ENCODE measurements at regions not wholly inside any gene's neighbourhood (a gene's known extent, or its start where the extent isn't known, plus 50 kb on each side); places are given as distances from the start of the nearest gene placed in this dataset.

DNA sequence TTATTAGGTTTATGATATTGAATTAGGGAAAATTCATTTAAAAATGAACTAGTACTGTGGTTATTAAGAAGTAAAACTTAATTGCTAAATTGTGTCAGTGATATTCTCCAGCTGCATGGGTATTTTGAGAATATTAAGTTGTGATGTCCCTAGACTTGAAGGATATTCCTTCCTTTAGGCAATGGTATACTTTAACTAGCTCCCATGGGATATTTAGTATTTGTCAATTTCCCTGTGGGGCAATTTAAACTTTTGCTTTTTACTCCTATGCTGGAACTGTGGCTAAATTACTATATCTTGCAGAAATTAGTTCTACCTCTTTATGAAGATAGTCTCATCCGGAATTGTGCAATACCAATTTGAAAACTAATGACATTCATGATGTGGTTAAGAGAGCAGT is 151.6 kb upstream of the CSNK1A1L start:
- H3K27me3 ChIP-seq (ENCODE audit: insufficient read depth) = no peaks in the 10 kb centered on the region
- H3K4me3 ChIP-seq = no peak overlapping the region
- no peaks in the 10 kb centered on the region for H4K20me1 ChIP-seq (replicated peaks; ENCODE audit: insufficient read depth)
- no peak for DNase-seq (ENCODE audit: low spot score)
- 0 out of 2 replicates have a peak, but pooled peaks cover under 1% of the 10 kb centered on the region for H3K9me2 ChIP-seq (ENCODE audit: insufficient read depth)
- Mint-ChIP-seq H3K9me3 (peaks cover 26% of the 10 kb centered on the region), H3K36me3 (ENCODE audit: low read depth) (peaks cover 20% of the 10 kb centered on the region; the same call in 2 of the 3 replicates), H3K4me1 (no peaks in the 10 kb centered on the region), H3K27me3 (ENCODE audit: insufficient read depth, low read depth, poor library complexity) (no peaks in the 10 kb centered on the region), H3K27ac (no peak overlapping the region), H3K4me3 (no peak overlapping the region)
- H3K4me1 ChIP-seq (ENCODE audit: insufficient read depth) = no peaks in the 10 kb centered on the region
- H3K27ac ChIP-seq (ENCODE audit: low read depth) = no peak overlapping the region
- no peaks in the 10 kb centered on the region for H3K36me3 ChIP-seq (ENCODE audit: insufficient read depth)
- ATAC-seq = no peak
- H3K79me2 ChIP-seq (replicated peaks; ENCODE audit: insufficient read depth) = no peaks in the 10 kb centered on the region
- TF ChIP-seq EZH2 (IDR thresholded peaks at IDR 0.05; ENCODE audit: low read depth, unreplicated experiment) (no peak), EZH2phosphoT487 (IDR thresholded peaks at IDR 0.05; ENCODE audit: unreplicated experiment) (no peak), STAT1 (IDR thresholded peaks at IDR 0.05; ENCODE audit: unreplicated experiment) (no peak), ZNF331 (CRISPR knock-in tag; IDR thresholded peaks at IDR 0.05; ENCODE audit: low read depth) (no peak), ZNF114 (CRISPR knock-in tag; IDR thresholded peaks at IDR 0.05) (no peak)
- TF ChIP-seq, protein P1, sequence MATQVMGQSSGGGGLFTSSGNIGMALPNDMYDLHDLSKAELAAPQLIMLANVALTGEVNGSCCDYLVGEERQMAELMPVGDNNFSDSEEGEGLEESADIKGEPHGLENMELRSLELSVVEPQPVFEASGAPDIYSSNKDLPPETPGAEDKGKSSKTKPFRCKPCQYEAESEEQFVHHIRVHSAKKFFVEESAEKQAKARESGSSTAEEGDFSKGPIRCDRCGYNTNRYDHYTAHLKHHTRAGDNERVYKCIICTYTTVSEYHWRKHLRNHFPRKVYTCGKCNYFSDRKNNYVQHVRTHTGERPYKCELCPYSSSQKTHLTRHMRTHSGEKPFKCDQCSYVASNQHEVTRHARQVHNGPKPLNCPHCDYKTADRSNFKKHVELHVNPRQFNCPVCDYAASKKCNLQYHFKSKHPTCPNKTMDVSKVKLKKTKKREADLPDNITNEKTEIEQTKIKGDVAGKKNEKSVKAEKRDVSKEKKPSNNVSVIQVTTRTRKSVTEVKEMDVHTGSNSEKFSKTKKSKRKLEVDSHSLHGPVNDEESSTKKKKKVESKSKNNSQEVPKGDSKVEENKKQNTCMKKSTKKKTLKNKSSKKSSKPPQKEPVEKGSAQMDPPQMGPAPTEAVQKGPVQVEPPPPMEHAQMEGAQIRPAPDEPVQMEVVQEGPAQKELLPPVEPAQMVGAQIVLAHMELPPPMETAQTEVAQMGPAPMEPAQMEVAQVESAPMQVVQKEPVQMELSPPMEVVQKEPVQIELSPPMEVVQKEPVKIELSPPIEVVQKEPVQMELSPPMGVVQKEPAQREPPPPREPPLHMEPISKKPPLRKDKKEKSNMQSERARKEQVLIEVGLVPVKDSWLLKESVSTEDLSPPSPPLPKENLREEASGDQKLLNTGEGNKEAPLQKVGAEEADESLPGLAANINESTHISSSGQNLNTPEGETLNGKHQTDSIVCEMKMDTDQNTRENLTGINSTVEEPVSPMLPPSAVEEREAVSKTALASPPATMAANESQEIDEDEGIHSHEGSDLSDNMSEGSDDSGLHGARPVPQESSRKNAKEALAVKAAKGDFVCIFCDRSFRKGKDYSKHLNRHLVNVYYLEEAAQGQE (IDR thresholded peaks at IDR 0.05; ENCODE audit: unreplicated experiment) = no peak
- no peak overlapping the region for H3K4me2 ChIP-seq
- H2AFZ ChIP-seq = no peak overlapping the region
- H3F3A ChIP-seq (replicated peaks; ENCODE audit: low read depth) = no peaks in the 10 kb centered on the region

- no peaks in the 10 kb centered on the region for H3K27me3 Mint-ChIP-seq (ENCODE audit: insufficient read depth, low read depth, poor library complexity)
- no peaks in the 10 kb centered on the region for H3K79me2 ChIP-seq (replicated peaks; ENCODE audit: insufficient read depth)
- H3K9me3 Mint-ChIP-seq = peaks cover 12% of the 10 kb centered on the region
- peak overlapping the region; percentile 45; the same call in 1 of the 2 replicates for H2AFZ ChIP-seq
- H3K36me3 ChIP-seq (ENCODE audit: insufficient read depth) = no peaks in the 10 kb centered on the region
- H3K27ac ChIP-seq (ENCODE audit: low read depth) = no peak overlapping the region
- no peak for DNase-seq (ENCODE audit: low spot score)
- H3K4me1 ChIP-seq (ENCODE audit: insufficient read depth) = no peaks in the 10 kb centered on the region
- no peaks in the 10 kb centered on the region for H4K20me1 ChIP-seq (replicated peaks; ENCODE audit: insufficient read depth)
- H3F3A ChIP-seq (replicated peaks; ENCODE audit: low read depth) = no peaks in the 10 kb centered on the region
- H3K4me3 Mint-ChIP-seq = no peak overlapping the region
- H3K4me3 ChIP-seq = no peak overlapping the region
- H3K27me3 ChIP-seq (ENCODE audit: insufficient read depth) = no peaks in the 10 kb centered on the region
- H3K4me2 ChIP-seq = no peak overlapping the region
- ATAC-seq = no peak
- H3K36me3 Mint-ChIP-seq (ENCODE audit: low read depth) = peaks cover 3% of the 10 kb centered on the region; the same call in 1 of the 3 replicates
- H3K9me2 ChIP-seq (ENCODE audit: insufficient read depth) = peaks cover 12% of the 10 kb centered on the region; the same call in 1 of the 2 replicates
- no peaks in the 10 kb centered on the region for H3K4me1 Mint-ChIP-seq
- H3K27ac Mint-ChIP-seq = peak overlapping the region; percentile 41; the same call in 1 of the 2 replicates
- TF ChIP-seq JUNB (IDR thresholded peaks at IDR 0.05; ENCODE audit: unreplicated experiment) (no peak), EZH2phosphoT487 (IDR thresholded peaks at IDR 0.05; ENCODE audit: unreplicated experiment) (no peak), ZNF114 (CRISPR knock-in tag; IDR thresholded peaks at IDR 0.05) (no peak), ETS1 (IDR thresholded peaks at IDR 0.05) (no peak), POLR2AphosphoS5 (IDR thresholded peaks at IDR 0.05; ENCODE audit: low read depth) (no peak), ZNF331 (CRISPR knock-in tag; IDR thresholded peaks at IDR 0.05; ENCODE audit: low read depth) (no peak), EZH2 (IDR thresholded peaks at IDR 0.05; ENCODE audit: low read depth, unreplicated experiment) (no peak)
- TF ChIP-seq, protein P2, sequence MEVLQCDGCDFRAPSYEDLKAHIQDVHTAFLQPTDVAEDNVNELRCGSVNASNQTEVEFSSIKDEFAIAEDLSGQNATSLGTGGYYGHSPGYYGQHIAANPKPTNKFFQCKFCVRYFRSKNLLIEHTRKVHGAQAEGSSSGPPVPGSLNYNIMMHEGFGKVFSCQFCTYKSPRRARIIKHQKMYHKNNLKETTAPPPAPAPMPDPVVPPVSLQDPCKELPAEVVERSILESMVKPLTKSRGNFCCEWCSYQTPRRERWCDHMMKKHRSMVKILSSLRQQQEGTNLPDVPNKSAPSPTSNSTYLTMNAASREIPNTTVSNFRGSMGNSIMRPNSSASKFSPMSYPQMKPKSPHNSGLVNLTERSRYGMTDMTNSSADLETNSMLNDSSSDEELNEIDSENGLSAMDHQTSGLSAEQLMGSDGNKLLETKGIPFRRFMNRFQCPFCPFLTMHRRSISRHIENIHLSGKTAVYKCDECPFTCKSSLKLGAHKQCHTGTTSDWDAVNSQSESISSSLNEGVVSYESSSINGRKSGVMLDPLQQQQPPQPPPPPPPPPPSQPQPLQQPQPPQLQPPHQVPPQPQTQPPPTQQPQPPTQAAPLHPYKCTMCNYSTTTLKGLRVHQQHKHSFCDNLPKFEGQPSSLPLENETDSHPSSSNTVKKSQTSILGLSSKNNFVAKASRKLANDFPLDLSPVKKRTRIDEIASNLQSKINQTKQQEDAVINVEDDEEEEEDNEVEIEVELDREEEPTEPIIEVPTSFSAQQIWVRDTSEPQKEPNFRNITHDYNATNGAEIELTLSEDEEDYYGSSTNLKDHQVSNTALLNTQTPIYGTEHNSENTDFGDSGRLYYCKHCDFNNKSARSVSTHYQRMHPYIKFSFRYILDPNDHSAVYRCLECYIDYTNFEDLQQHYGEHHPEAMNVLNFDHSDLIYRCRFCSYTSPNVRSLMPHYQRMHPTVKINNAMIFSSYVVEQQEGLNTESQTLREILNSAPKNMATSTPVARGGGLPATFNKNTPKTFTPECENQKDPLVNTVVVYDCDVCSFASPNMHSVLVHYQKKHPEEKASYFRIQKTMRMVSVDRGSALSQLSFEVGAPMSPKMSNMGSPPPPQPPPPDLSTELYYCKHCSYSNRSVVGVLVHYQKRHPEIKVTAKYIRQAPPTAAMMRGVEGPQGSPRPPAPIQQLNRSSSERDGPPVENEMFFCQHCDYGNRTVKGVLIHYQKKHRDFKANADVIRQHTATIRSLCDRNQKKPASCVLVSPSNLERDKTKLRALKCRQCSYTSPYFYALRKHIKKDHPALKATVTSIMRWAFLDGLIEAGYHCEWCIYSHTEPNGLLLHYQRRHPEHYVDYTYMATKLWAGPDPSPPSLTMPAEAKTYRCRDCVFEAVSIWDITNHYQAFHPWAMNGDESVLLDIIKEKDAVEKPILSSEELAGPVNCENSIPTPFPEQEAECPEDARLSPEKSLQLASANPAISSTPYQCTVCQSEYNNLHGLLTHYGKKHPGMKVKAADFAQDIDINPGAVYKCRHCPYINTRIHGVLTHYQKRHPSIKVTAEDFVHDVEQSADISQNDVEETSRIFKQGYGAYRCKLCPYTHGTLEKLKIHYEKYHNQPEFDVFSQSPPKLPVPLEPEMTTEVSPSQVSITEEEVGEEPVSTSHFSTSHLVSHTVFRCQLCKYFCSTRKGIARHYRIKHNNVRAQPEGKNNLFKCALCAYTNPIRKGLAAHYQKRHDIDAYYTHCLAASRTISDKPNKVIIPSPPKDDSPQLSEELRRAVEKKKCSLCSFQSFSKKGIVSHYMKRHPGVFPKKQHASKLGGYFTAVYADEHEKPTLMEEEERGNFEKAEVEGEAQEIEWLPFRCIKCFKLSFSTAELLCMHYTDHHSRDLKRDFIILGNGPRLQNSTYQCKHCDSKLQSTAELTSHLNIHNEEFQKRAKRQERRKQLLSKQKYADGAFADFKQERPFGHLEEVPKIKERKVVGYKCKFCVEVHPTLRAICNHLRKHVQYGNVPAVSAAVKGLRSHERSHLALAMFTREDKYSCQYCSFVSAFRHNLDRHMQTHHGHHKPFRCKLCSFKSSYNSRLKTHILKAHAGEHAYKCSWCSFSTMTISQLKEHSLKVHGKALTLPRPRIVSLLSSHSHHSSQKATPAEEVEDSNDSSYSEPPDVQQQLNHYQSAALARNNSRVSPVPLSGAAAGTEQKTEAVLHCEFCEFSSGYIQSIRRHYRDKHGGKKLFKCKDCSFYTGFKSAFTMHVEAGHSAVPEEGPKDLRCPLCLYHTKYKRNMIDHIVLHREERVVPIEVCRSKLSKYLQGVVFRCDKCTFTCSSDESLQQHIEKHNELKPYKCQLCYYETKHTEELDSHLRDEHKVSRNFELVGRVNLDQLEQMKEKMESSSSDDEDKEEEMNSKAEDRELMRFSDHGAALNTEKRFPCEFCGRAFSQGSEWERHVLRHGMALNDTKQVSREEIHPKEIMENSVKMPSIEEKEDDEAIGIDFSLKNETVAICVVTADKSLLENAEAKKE (CRISPR knock-in tag; IDR thresholded peaks at IDR 0.05) = no peak
Observed at GRCh38 chr13:37241786-37242185, 136.3 kb upstream of the CSNK1A1L start.

Data from GM23338 (cell line).